Thyroid gland (tissue), 4 donors: ENCODE measurements at regions not wholly inside any gene's neighbourhood (a gene's known extent, or its start where the extent isn't known, plus 50 kb on each side); places are given as distances from the start of the nearest gene placed in this dataset.

Source experiments
- DNase-seq, 2 donors: peaks; one replicate each; pipeline ENCODE4 v3.0.0-alpha.2; 2019
- H3K27ac ChIP-seq, 3 donors: fragments of 200-600 bp; sonication (generic); 1 replicate in 2 of 3; 2 replicates in 1 of 3; pipeline ENCODE4 v1.5.1; 2016 to 2019; ENCODE audit warnings: mild to moderate bottlenecking in 1 of 3, moderate library complexity in 1 of 3
- H3K27me3 ChIP-seq: fragments of 200-600 bp; sonication (generic); one replicate; pipeline ENCODE4 v1.5.1; 2019
- H3K36me3 ChIP-seq, 2 donors: fragments of 200-600 bp; sonication (generic); one replicate each; pipeline ENCODE4 v1.5.1; 2016 to 2019
- H3K4me1 ChIP-seq, 2 donors: fragments of 200-600 bp; sonication (generic); one replicate each; pipeline ENCODE4 v1.5.1; 2017 to 2019
- H3K4me3 ChIP-seq, 3 donors: fragments of 200-600 bp; sonication (generic); replicated peaks in 1 of 3; 1 replicate in 2 of 3; 2 replicates in 1 of 3; pipeline ENCODE4 v1.5.1; 2016; ENCODE audit warnings: mild to moderate bottlenecking in 1 of 3
- H3K9me3 ChIP-seq: fragments of 200-600 bp; sonication (generic); one replicate; pipeline ENCODE4 v1.5.1; 2017
- CTCF ChIP-seq, 6 experiments: fragments of 200-600 bp in 3 of 6; fragments of 450-650 bp in 3 of 6; sonication (generic) in 3 of 6; IDR thresholded peaks; one replicate each; pipeline ENCODE4 v1.5.1; 2016 to 2019; ENCODE audit warnings: antibody characterized with exemption in 6 of 6, mild to moderate bottlenecking in 2 of 6, inconsistent platforms in 1 of 6, moderate library complexity in 1 of 6
- POLR2A ChIP-seq, 2 donors: fragments of 450-650 bp; IDR thresholded peaks; one replicate each; pipeline ENCODE4 v1.6.1; 2017; ENCODE audit warnings: antibody characterized with exemption in 2 of 2, mild to moderate bottlenecking in 2 of 2, moderate library complexity in 1 of 2
- WGBS, 2 donors: methylation state at CpG; one replicate each; pipeline ENCODE4 v1.1.5; 2017; 5-methylcytosine and 5-hydroxymethylcytosine counted together
- intact Hi-C: fragments of 100-400 bp; cut with DNase I; formaldehyde crosslinking; loops from one replicate; pipeline ENCODE4 v1.15.1; 2023

GRCh38 chr4:108384544-108384943 is 215.8 kb upstream of the LEF1 start:
- H3K4me1 ChIP-seq, result no peaks in the 10 kb centered on the region
- H3K27ac ChIP-seq, result no peak overlapping the region
- no peaks in the 10 kb centered on the region for H3K36me3 ChIP-seq
- TF ChIP-seq POLR2A (IDR thresholded peaks at IDR 0.05) (no peak), CTCF (IDR thresholded peaks at IDR 0.05) (no peak)
- 29 to 37% methylated on average over 1 of the region's 1 CpG for WGBS, 2 donors
- no peaks in the 10 kb centered on the region for H3K27me3 ChIP-seq
- no peak for DNase-seq
- no peak overlapping the region for H3K4me3 ChIP-seq
- no peaks in the 10 kb centered on the region for H3K9me3 ChIP-seq
- intact Hi-C loops, result no loop called here

GRCh38 chr4:108383157-108383556 is 214.4 kb upstream of the LEF1 start:
- no peaks in the 10 kb centered on the region for H3K9me3 ChIP-seq
- WGBS, 2 donors, result 87 to 95% methylated on average over 4 of the region's 4 CpGs
- no peak overlapping the region for H3K4me3 ChIP-seq
- H3K4me1 ChIP-seq, result no peaks in the 10 kb centered on the region
- TF ChIP-seq CTCF (IDR thresholded peaks at IDR 0.05) (no peak), POLR2A (IDR thresholded peaks at IDR 0.05) (no peak)
- no peak for DNase-seq
- H3K27ac ChIP-seq, result no peak overlapping the region
- intact Hi-C loops, result no loop called here
- H3K36me3 ChIP-seq, result no peaks in the 10 kb centered on the region
- no peaks in the 10 kb centered on the region for H3K27me3 ChIP-seq

- H3K4me1 ChIP-seq, result no peaks in the 10 kb centered on the region
- TF ChIP-seq POLR2A (IDR thresholded peaks at IDR 0.05), result no peak
- TF ChIP-seq CTCF (IDR thresholded peaks at IDR 0.05), result no peak
- WGBS, 2 donors, result 90 to 95% methylated on average over 3 of the region's 3 CpGs
- DNase-seq, result no peak
- intact Hi-C loops, result no loop called here
- H3K4me3 ChIP-seq, result no peak overlapping the region
- H3K27me3 ChIP-seq, result no peaks in the 10 kb centered on the region
- no peaks in the 10 kb centered on the region for H3K9me3 ChIP-seq
- no peaks in the 10 kb centered on the region for H3K36me3 ChIP-seq
- no peak overlapping the region for H3K27ac ChIP-seq
Measured at GRCh38 chr4:108382751-108383150, 214.0 kb upstream of the LEF1 start.

- TF ChIP-seq CTCF (IDR thresholded peaks at IDR 0.05) (no peak), POLR2A (IDR thresholded peaks at IDR 0.05) (no peak)
- no peaks in the 10 kb centered on the region for H3K9me3 ChIP-seq
- no peak for DNase-seq
- WGBS, 2 donors, result 79 to 82% methylated on average over 6 of the region's 6 CpGs
- no peaks in the 10 kb centered on the region for H3K27me3 ChIP-seq
- H3K4me1 ChIP-seq, result no peaks in the 10 kb centered on the region
- intact Hi-C loops, result no loop called here
- no peak overlapping the region for H3K4me3 ChIP-seq
- no peaks in the 10 kb centered on the region for H3K36me3 ChIP-seq
- H3K27ac ChIP-seq, result no peak overlapping the region
Measured at GRCh38 chr4:108378164-108378563, 209.4 kb upstream of the LEF1 start.

GRCh38 chr4:108377021-108377420 is 208.3 kb upstream of the LEF1 start:
- no peak for TF ChIP-seq POLR2A (IDR thresholded peaks at IDR 0.05)
- no peak for TF ChIP-seq CTCF (IDR thresholded peaks at IDR 0.05)
- H3K36me3 ChIP-seq, result no peaks in the 10 kb centered on the region
- no peak for DNase-seq
- no peak overlapping the region for H3K27ac ChIP-seq
- H3K27me3 ChIP-seq, result no peaks in the 10 kb centered on the region
- no peak overlapping the region for H3K4me3 ChIP-seq
- H3K9me3 ChIP-seq, result no peaks in the 10 kb centered on the region
- WGBS, 2 donors, result 76 to 85% methylated on average over 3 of the region's 3 CpGs
- no peaks in the 10 kb centered on the region for H3K4me1 ChIP-seq
- intact Hi-C loops, result no loop called here
